ENCODE measurements at regions not wholly inside any gene's neighbourhood (a gene's known extent, or its start where the extent isn't known, plus 50 kb on each side); places are given as distances from the start of the nearest gene placed in this dataset.

DNA sequence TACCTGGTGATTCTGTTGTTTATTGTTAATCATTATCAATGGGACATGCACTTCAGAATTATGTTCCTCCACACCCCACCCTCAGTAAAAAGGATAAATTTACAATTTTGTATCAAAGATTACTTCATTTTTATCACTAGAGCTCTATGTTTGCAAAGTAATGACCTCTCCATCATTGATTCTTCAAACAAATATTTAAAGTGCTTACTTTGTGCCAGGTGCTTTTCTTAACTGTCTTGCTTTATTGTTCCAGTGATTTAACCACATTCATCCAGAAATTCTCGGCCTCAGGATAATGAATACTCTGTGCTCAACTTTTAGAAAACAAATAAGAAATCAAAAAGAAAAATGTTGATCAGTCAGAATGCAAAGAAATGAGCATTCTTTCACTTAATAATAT lies 144.9 kb upstream of the FOXP2 start:
- TF ChIP-seq FOSL2 (CRISPR knock-in tag; IDR thresholded peaks at IDR 0.05) (no peak), ZNF253 (CRISPR knock-in tag; IDR thresholded peaks at IDR 0.05; ENCODE audit: borderline replicate concordance) (no peak), MAFK (conservative IDR thresholded peaks at IDR 0.05 in 1 of 2, IDR thresholded peaks at IDR 0.05 in 1 of 2; ENCODE audit: low read length in 2 of 2) (no peak), SP4 (CRISPR knock-in tag; IDR thresholded peaks at IDR 0.05) (no peak), POLR2AphosphoS5 (IDR thresholded peaks at IDR 0.05; ENCODE audit: low read depth, low read length) (no peak), AFF4 (CRISPR knock-in tag; IDR thresholded peaks at IDR 0.05) (no peak), ZNF660 (CRISPR knock-in tag; IDR thresholded peaks at IDR 0.05; ENCODE audit: borderline replicate concordance, low read depth) (no peak), ZNF616 (CRISPR knock-in tag; IDR thresholded peaks at IDR 0.05; ENCODE audit: low read depth) (no peak), SIN3B (IDR thresholded peaks at IDR 0.05; ENCODE audit: low read length) (no peak)
- TF ChIP-seq, protein P1, sequence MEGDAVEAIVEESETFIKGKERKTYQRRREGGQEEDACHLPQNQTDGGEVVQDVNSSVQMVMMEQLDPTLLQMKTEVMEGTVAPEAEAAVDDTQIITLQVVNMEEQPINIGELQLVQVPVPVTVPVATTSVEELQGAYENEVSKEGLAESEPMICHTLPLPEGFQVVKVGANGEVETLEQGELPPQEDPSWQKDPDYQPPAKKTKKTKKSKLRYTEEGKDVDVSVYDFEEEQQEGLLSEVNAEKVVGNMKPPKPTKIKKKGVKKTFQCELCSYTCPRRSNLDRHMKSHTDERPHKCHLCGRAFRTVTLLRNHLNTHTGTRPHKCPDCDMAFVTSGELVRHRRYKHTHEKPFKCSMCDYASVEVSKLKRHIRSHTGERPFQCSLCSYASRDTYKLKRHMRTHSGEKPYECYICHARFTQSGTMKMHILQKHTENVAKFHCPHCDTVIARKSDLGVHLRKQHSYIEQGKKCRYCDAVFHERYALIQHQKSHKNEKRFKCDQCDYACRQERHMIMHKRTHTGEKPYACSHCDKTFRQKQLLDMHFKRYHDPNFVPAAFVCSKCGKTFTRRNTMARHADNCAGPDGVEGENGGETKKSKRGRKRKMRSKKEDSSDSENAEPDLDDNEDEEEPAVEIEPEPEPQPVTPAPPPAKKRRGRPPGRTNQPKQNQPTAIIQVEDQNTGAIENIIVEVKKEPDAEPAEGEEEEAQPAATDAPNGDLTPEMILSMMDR (CRISPR knock-in tag; IDR thresholded peaks at IDR 0.05) = no peak
